TTC549 (cell line): ENCODE measurements at regions not wholly inside any gene's neighbourhood (a gene's known extent, or its start where the extent isn't known, plus 50 kb on each side); places are given as distances from the start of the nearest gene placed in this dataset.
"Not testable (repeated sequence)": the region's sequence is repeated elsewhere in the genome, so short reads cannot be mapped to it uniquely, and the experiment has no call there.

ENCODE experiments used
- FAIRE-seq: peaks from 2 replicates; lab custom pipeline; 2012; peaks lifted over from hg19 to GRCh38; lab: Jason Lieb, UNC

DNA sequence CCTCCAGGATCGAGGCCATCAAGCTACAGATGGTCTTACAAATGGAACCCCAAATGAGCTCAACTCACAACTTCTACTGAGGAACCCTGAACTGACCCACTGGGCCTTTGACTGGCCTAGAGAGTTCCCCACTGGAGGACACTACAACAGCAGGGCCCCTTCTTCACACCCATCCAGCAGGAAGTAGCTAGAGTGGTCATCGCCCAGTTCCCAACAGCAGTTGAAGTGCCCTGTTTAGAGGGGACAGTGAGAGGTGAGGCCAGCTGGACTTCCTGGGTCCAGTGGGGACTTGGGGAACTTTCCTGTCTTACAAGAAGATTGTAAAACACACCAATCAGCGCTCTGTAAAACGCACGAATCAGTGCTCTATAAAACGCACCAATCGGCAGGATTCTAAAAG lies 247.9 kb upstream of the BTG1 start:
- no peak for FAIRE-seq

GRCh38 chr12:92391726-92392125 lies 246.1 kb upstream of the BTG1 start:
- FAIRE-seq: not testable (repeated sequence)

GRCh38 chr12:92389466-92389865 lies 243.8 kb upstream of the BTG1 start:
- FAIRE-seq: no peak

DNA sequence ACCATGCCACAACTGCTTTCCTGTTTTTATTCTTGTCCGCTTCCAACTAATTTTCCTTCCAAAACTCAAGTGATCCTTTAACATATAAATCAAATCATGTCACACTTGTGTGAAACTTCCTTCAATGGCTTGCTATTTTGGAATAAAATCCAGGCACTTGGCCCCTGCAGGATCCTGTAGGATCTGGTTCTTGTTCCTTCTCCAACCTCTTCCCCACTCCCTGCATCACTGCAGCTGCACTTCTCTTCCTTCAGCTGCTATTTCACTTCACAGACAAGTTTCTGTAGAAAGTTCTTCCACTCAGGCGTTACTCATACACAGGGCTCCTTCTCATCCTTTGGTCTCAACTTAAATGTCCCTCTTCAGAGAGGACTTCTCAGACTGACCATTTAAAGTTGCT lies 239.7 kb upstream of the BTG1 start:
- no peak for FAIRE-seq

DNA sequence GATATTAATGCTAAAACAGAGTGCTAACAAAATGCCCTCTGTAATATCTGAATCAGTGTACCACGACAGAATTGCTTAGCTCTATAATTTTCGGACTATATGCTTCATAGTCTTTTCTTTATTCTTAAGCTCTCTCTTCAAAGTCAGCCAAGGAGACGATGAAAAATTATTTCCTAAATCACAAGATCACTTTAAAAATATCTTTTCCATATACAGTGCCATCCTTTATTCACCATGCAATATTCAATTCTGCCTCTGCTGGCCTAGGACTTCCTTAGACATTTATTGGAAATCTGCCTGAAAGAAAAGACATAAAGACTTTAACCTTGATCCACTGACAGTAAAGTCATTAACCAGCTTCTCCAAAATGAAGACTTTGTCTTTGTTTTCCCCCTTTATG lies 238.9 kb upstream of the BTG1 start:
- FAIRE-seq: no peak

DNA sequence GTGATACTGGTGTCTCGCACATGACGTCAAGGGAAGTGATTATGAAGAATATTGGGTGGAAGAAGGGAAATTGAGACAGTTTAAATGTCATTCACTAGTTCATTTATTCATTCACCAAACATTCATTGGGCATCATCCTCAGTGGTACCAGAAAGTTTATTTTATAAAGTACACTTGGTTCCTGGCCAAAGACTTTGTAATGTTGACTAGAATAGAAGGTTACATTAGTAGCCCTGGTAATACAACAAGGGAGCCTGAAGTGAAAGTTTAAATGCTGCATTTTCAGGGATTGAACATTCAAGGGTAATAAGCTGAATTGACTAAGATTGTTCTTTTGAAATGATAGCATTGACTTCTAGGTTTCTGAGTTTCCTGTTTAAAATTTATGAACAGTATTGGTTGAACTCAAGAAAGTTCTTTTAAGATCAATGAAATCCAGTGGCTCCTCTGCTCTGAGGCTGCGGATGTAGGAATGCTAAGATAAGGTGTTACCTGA lies 236.8 kb upstream of the BTG1 start:
- no peak for FAIRE-seq

GRCh38 chr12:92381856-92382255 lies 236.2 kb upstream of the BTG1 start:
- no peak for FAIRE-seq

DNA sequence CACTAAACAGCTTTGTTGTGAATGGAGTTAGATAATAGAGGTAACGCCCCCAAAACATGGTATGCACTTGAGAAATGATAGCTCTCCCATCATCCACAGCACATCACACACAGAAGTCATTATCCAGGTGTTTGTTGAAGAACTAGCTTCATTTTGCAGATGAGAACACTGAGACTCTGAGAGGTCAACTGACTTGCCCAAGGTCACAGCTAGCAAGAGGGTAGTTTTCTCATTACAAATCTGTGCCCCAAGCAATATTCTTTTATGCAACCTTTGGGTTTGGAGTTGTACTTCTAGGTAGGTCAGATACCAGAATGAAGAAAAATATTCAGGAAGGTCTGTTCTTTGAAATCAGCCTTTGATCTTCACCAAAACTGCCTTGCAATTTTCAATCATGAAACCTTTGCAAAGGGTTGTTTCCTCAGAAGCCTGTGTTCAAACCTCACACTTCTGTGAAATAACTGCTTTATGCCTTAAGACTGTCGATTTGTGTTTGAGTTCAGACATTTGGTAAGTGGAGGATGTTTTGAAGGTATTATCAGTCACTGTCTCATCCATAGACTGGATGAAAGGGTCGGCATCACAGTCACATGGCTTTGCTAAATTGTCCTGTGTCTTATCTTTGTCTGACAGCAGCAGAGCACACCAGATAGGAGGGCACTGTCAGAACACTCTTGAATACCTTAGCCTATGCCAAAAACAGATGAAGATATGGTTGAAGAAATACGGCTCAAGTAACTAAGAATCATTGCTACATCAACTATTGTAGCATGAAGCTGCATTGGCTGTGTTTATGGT lies 233.2 kb upstream of the BTG1 start:
- FAIRE-seq: no peak

DNA sequence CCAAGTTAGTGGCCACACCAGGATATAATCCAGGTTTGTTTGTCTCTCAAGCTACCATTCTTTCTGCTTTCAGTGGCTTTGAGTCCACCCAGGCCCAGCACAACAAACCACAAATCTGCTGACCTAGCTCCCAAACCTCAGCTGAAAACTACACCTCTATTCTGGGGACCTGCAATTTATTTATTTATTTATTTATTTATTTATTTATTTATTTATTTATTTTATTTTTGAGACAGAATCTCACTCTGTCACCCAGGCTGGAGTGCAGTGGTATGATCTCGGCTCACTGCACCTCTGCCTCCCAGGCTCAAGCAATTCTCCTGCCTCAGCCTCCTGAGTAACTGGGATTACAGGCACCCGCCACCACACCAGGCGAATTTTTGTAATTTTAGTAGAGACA lies 229.9 kb upstream of the BTG1 start:
- not testable (repeated sequence) for FAIRE-seq

- FAIRE-seq: no peak
Observed at GRCh38 chr12:92370828-92371227, 225.2 kb upstream of the BTG1 start.

DNA sequence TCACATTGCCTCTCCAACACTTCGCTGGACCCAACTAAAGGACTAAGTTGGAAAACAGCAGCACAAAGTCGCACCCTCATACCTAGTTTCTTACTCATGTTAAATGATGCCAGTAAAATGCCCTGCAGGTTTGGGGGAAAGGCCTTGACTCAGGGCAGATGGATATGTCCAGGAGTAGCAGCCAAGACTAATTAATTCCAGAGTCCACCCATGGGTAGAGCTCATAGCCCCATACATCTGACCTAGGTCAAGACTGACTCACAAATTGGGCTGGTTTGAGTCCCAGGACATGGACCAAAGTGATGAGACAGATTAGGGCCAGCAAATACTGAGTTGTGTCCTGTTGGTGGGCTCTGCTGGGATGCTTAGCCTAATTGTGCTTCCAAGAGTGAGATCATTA lies 224.0 kb upstream of the BTG1 start:
- FAIRE-seq: no peak

GRCh38 chr12:92369056-92369455 lies 223.4 kb upstream of the BTG1 start:
- FAIRE-seq: no peak

GRCh38 chr12:92365836-92366235 lies 220.2 kb upstream of the BTG1 start:
- FAIRE-seq: no peak

- no peak for FAIRE-seq
Observed at GRCh38 chr12:92365333-92365732, 219.7 kb upstream of the BTG1 start.

GRCh38 chr12:92363295-92364146 lies 217.9 kb upstream of the BTG1 start:
- FAIRE-seq: no peak

DNA sequence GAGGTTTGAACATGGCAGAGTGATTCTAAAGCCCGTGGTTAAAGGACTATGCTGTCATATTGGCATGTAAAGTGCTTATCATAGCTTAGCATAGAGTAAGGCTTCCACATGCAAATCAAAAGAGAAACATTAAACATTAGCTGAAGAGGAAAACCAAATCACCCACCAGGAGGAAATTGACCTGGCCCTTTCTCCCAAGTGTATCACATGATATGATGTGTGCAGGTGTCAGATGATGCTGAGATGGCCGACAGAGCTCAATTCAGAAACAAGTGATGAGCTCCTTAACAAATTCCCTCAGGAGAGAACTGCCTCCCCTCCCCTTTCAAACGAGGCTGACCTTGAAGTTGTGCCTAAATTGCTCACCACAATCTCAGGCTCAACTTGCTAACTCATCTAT lies 217.1 kb upstream of the BTG1 start:
- FAIRE-seq: no peak

DNA sequence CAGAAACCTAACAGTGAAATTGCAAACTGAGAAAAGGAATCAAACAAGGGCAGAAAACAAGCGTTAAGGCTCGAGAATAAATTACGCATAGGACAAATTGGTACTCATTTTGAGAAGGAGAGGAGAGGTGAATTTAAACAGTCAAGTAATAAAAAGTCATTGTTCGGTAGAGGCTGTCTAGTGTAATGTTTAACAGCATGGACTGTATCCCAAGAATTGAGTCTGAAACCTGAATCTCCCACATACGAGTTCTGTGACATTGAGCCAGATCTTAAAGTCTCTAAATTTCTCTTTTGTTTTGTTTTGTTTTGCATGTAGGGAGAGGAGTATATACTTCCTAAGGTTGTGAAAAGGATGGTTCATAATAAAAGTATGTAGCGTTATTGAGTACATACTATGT lies 216.5 kb upstream of the BTG1 start:
- no peak for FAIRE-seq

- no peak for FAIRE-seq
Observed at GRCh38 chr12:92360543-92360942, 214.9 kb upstream of the BTG1 start.

GRCh38 chr12:92359581-92360209 lies 214.0 kb upstream of the BTG1 start:
- FAIRE-seq: no peak

- no peak for FAIRE-seq
Observed at GRCh38 chr12:92357584-92358261, 212.1 kb upstream of the BTG1 start.

GRCh38 chr12:92356425-92356824 lies 210.8 kb upstream of the BTG1 start:
- no peak for FAIRE-seq

GRCh38 chr12:92349635-92350034 lies 204.0 kb upstream of the BTG1 start:
- no peak for FAIRE-seq
